Large intestine (tissue), 3 donors: ENCODE measurements at regions not wholly inside any gene's neighbourhood (a gene's known extent, or its start where the extent isn't known, plus 50 kb on each side); places are given as distances from the start of the nearest gene placed in this dataset.

ENCODE experiments used
- DNase-seq, 2 donors: peaks; one replicate each; pipeline versions ENCODE4 v3.0.0 to v3.0.0-alpha.2; 2013
- H3K27ac ChIP-seq: one replicate; pipeline ENCODE4 v1.5.1; 2013; ENCODE audit warnings: low read length
- H3K27me3 ChIP-seq: 2 replicates; pipeline ENCODE4 v1.6.1; 2013; ENCODE audit warnings: low read length; ENCODE audit not compliant: control insufficient read depth, insufficient read depth
- H3K36me3 ChIP-seq: 2 replicates; pipeline ENCODE4 v1.6.1; 2013; ENCODE audit warnings: low read length; ENCODE audit not compliant: control insufficient read depth, insufficient read depth
- H3K4me1 ChIP-seq: one replicate; pipeline ENCODE4 v1.6.1; 2013; ENCODE audit warnings: low read length; ENCODE audit not compliant: control insufficient read depth, insufficient read depth
- H3K4me3 ChIP-seq: one replicate; pipeline ENCODE4 v1.5.1; 2013; ENCODE audit warnings: low read length
- H3K9me3 ChIP-seq: one replicate; pipeline ENCODE4 v1.6.1; 2013; ENCODE audit warnings: mild to moderate bottlenecking, low read depth, low read length, moderate library complexity; ENCODE audit not compliant: control insufficient read depth
- WGBS: methylation state at CpG from one replicate; pipeline ENCODE4 v1.1.5; 2013; ENCODE audit warnings: low lambda C conversion rate; ENCODE audit not compliant: insufficient coverage; 5-methylcytosine and 5-hydroxymethylcytosine counted together

DNA sequence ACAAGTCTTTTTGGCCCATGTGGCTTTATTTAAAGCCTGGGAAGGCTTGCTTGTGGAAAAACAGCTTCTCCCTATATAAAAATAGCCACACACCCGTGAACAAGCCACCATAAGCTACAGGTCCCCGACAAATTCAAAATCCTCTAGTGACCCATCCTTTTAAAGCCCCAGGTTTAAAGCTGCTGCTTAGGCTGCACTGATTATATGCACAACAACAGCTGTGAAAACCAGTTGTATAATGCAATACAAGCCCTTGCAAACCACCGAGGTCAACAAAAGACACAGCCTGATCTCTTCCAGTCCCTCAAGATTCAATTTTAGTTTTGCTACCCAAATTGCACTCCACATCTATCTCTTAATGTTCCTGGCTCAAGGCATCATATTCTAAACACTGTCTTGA is 186.0 kb upstream of the WDFY3 start:
- Histone ChIP-seq H3K36me3 (no peaks in the 10 kb centered on the region), H3K4me3 (no peak overlapping the region), H3K9me3 (no peaks in the 10 kb centered on the region), H3K27me3 (peaks cover 2% of the 10 kb centered on the region), H3K4me1 (no peaks in the 10 kb centered on the region), H3K27ac (no peak overlapping the region)
- no peak for DNase-seq
- no CpG with 5 or more reads among the region's 3 CpGs for WGBS

DNA sequence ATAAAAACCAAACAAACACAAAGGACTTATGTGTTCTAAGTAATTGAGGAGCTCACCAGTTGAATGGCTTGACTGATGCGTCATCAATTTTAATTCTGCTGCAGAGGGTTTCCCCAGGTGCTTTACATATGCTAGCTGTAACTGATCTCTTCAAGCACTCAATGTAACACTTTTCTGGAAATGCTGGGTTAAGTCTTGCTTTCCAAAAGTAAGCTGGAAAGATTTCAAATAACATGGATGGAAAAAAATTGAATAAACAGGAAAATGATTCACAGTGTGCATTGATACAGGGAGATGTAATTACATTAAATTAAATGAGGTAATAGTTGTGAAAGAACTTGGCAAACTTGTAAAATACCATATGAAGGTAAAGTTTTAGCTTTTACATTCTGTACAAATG is 186.7 kb upstream of the WDFY3 start:
- Histone ChIP-seq H3K4me1 (no peaks in the 10 kb centered on the region), H3K4me3 (no peak overlapping the region), H3K27me3 (peaks cover 2% of the 10 kb centered on the region), H3K9me3 (no peaks in the 10 kb centered on the region), H3K36me3 (no peaks in the 10 kb centered on the region), H3K27ac (no peak overlapping the region)
- no peak for DNase-seq
- WGBS = no CpG with 5 or more reads among the region's 1 CpG

DNA sequence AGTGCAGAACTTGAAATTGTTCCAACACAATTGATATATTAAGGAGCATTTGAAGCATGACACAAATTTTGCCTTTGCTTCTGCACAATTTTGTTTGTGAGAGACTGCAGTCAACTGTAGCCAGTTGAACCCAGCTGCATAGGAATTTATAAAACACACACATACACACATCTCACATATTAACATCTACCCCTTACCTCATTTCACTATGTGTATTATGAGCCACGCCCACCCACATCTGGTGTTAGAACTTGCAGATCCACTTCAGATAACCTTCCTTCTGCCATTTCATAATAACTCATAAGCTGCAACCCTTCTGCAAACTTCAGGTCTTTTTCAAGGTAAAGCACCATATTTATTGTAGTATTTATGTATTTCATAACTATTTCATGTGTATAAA is 188.1 kb upstream of the WDFY3 start:
- Histone ChIP-seq H3K27ac (no peak overlapping the region), H3K4me3 (no peak overlapping the region), H3K4me1 (no peaks in the 10 kb centered on the region), H3K9me3 (no peaks in the 10 kb centered on the region), H3K36me3 (no peaks in the 10 kb centered on the region), H3K27me3 (peaks cover 2% of the 10 kb centered on the region)
- WGBS = 100% methylated on average over 1 of the region's 1 CpG
- DNase-seq = no peak

DNA sequence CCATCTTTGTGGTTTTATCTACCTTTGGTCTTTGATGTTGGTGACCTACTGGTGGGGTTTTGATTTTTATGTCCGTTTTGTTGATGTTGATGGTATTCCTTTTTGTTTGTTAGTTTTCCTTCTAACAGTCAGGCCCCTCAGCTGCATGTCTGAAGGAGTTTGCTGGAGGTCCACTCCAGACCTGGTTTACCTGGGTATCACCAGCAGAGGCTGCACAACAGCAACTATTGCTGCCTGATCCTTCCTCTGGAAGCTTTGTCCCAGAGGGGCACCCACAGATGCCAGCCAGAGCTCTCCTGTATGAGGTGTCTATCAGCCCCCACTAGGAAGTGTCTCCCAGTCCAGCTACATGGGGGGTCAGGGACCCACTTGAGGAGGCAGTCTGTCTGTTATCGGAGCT is 199.3 kb upstream of the WDFY3 start:
- no peak overlapping the region for H3K4me3 ChIP-seq
- DNase-seq = no peak
- peak overlapping the region; percentile 33 for H3K27ac ChIP-seq
- no CpG with 5 or more reads among the region's 2 CpGs for WGBS
- no peaks in the 10 kb centered on the region for H3K27me3 ChIP-seq
- no peaks in the 10 kb centered on the region for H3K36me3 ChIP-seq
- peaks cover 9% of the 10 kb centered on the region for H3K4me1 ChIP-seq
- H3K9me3 ChIP-seq = no peaks in the 10 kb centered on the region

- no CpG with 5 or more reads among the region's 3 CpGs for WGBS
- no peaks in the 10 kb centered on the region for H3K9me3 ChIP-seq
- DNase-seq = peak; percentile 12 to 48
These were observed 199.8 kb upstream of the WDFY3 start for GRCh38 chr4:85166318-85166717.

GRCh38 chr4:85168234-85168834 is 201.8 kb upstream of the WDFY3 start:
- peaks cover 9% of the 10 kb centered on the region for H3K4me1 ChIP-seq
- H3K27me3 ChIP-seq = no peaks in the 10 kb centered on the region
- no peaks in the 10 kb centered on the region for H3K9me3 ChIP-seq
- DNase-seq = no peak
- H3K4me3 ChIP-seq = no peak overlapping the region
- H3K27ac ChIP-seq = no peak overlapping the region
- no peaks in the 10 kb centered on the region for H3K36me3 ChIP-seq

More at GRCh38 chr4:85166318-85166717, 199.8 kb upstream of the WDFY3 start:
- Histone ChIP-seq H3K4me1 (peaks cover 9% of the 10 kb centered on the region), H3K4me3 (no peak overlapping the region), H3K27me3 (no peaks in the 10 kb centered on the region), H3K36me3 (no peaks in the 10 kb centered on the region), H3K27ac (peak overlapping the region; percentile 33)

DNA sequence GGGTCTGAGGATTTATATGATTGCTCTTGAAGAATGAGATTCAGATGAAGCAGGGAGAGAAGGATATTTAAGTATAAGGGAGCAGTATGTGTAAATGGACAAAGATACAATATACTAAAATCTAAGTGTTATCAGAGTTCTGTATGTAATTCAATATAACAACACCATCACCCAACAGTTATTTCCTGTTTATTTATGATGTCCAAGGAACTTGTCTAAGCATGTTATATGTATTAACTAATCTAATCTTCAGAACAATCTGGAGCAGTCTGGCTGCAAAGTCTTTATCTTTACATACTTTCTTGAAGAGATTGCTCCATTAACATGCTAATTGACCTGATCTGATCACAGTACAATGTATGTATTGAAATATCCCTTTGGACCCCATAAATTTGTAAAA is 203.8 kb upstream of the WDFY3 start:
- Histone ChIP-seq H3K9me3 (no peaks in the 10 kb centered on the region), H3K36me3 (no peaks in the 10 kb centered on the region), H3K27me3 (no peaks in the 10 kb centered on the region), H3K4me1 (peaks cover 9% of the 10 kb centered on the region), H3K4me3 (no peak overlapping the region), H3K27ac (no peak overlapping the region)
- no peak for DNase-seq

GRCh38 chr4:85175190-85175589 is 208.7 kb upstream of the WDFY3 start:
- no peaks in the 10 kb centered on the region for H3K9me3 ChIP-seq
- H3K36me3 ChIP-seq = no peaks in the 10 kb centered on the region
- H3K27me3 ChIP-seq = no peaks in the 10 kb centered on the region
- no peak for DNase-seq
- no peak overlapping the region for H3K27ac ChIP-seq
- H3K4me1 ChIP-seq = no peaks in the 10 kb centered on the region
- 82% methylated on average over 1 of the region's 1 CpG for WGBS
- H3K4me3 ChIP-seq = no peak overlapping the region

- no peaks in the 10 kb centered on the region for H3K36me3 ChIP-seq
- no peaks in the 10 kb centered on the region for H3K27me3 ChIP-seq
- no peak overlapping the region for H3K27ac ChIP-seq
- no peak for DNase-seq
- H3K4me1 ChIP-seq = no peaks in the 10 kb centered on the region
- no peaks in the 10 kb centered on the region for H3K9me3 ChIP-seq
- H3K4me3 ChIP-seq = no peak overlapping the region
These were observed 210.6 kb upstream of the WDFY3 start for GRCh38 chr4:85177092-85177491.

DNA sequence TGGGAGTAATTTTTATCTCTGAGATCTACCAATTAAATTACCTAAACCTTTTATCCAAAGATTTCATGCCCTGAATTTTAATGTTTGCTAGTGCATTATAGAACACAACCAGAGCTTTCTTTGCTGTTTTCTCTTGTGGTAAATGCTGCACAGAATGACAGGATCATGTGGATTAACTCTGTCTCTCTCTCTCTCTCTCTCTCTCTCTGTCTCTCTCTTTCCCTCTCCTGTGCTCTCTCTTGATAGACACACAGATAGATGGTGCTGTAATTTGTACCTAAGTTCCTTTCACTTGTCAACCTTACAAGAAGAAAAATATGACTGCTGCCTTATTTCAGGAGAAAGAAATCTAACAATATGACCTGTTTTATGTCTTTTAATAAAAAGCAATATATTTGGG is 211.2 kb upstream of the WDFY3 start:
- no peak overlapping the region for H3K27ac ChIP-seq
- DNase-seq = no peak
- no peak overlapping the region for H3K4me3 ChIP-seq
- no peaks in the 10 kb centered on the region for H3K9me3 ChIP-seq
- H3K27me3 ChIP-seq = no peaks in the 10 kb centered on the region
- no peaks in the 10 kb centered on the region for H3K4me1 ChIP-seq
- H3K36me3 ChIP-seq = no peaks in the 10 kb centered on the region

DNA sequence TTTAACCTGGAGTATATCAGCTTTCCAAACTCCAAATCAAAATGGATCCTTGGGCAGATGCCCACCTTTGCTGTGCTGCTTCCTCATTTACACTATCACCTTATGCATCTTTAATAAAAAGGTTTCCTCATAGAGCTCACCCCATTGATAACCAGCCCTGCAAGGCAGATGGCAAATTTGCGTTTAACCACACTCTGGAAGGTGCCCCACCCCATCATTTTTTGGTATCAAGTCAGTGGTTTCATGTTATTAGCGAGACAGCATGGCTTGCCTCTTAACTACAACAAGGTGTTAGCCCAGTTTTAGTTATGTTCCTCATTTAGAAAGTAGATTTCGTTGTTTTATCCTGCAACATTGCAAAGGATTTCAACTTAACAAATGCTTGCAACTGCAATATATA is 214.0 kb upstream of the WDFY3 start:
- H3K4me1 ChIP-seq = no peaks in the 10 kb centered on the region
- DNase-seq = no peak
- H3K4me3 ChIP-seq = no peak overlapping the region
- H3K36me3 ChIP-seq = no peaks in the 10 kb centered on the region
- H3K27ac ChIP-seq = no peak overlapping the region
- H3K9me3 ChIP-seq = no peaks in the 10 kb centered on the region
- no peaks in the 10 kb centered on the region for H3K27me3 ChIP-seq
- WGBS = no CpG with 5 or more reads among the region's 3 CpGs
